ENCODE measurements at regions not wholly inside any gene's neighbourhood (a gene's known extent, or its start where the extent isn't known, plus 50 kb on each side); places are given as distances from the start of the nearest gene placed in this dataset.
"Not testable (repeated sequence)": the region's sequence is repeated elsewhere in the genome, so short reads cannot be mapped to it uniquely, and the experiment has no call there.

DNA sequence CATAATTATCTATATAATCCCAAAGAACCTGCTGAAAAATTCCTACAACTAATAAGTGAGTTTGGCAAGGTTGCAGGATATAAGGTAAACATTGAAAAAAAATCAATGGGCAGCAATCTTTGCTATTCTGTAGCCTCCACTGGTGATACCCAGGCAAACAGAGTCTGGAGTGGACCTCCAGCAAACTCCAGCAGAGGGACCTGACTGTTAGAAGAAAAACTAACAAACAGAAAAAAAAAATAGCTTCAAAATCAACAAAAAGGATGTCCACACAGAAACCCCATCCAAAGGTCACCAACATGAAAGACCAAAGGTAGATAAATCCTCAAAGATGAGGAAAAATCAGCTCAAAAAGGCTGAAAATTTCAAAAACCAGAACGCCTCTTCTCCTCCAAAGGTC lies 128.9 kb upstream of the PJA2 start:
- H3K27ac ChIP-seq (ENCODE audit: low read depth, low read length); H3K4me1 ChIP-seq (ENCODE audit: insufficient read depth, low read length); H4K20me1 ChIP-seq (ENCODE audit: insufficient read depth, low read length); H3K27me3 ChIP-seq (ENCODE audit: insufficient read depth, low read length); H3K4me2 ChIP-seq (ENCODE audit: insufficient read depth, low read length); DNase-seq (ENCODE audit: insufficient read length, low spot score, missing footprints); H3K9me3 ChIP-seq (ENCODE audit: low read depth, low read length); H3K36me3 ChIP-seq (ENCODE audit: insufficient read depth, low read length); H3K79me2 ChIP-seq (ENCODE audit: insufficient read depth, low read length); H3K4me3 ChIP-seq (ENCODE audit: insufficient read depth, low read length); H2AFZ ChIP-seq (ENCODE audit: low read length): not testable (repeated sequence)

- H3K27ac ChIP-seq (ENCODE audit: low read depth, low read length); H3K4me3 ChIP-seq (ENCODE audit: insufficient read depth, low read length); H4K20me1 ChIP-seq (ENCODE audit: insufficient read depth, low read length); H3K27me3 ChIP-seq (ENCODE audit: insufficient read depth, low read length); H3K79me2 ChIP-seq (ENCODE audit: insufficient read depth, low read length); DNase-seq (ENCODE audit: insufficient read length, low spot score, missing footprints); H2AFZ ChIP-seq (ENCODE audit: low read length); H3K4me2 ChIP-seq (ENCODE audit: insufficient read depth, low read length); H3K36me3 ChIP-seq (ENCODE audit: insufficient read depth, low read length); H3K9me3 ChIP-seq (ENCODE audit: low read depth, low read length): not testable (repeated sequence)
- peaks cover 16% of the 10 kb centered on the region for H3K4me1 ChIP-seq (ENCODE audit: insufficient read depth, low read length)
These were observed 125.3 kb upstream of the PJA2 start for GRCh38 chr5:109535090-109535489.

GRCh38 chr5:109533751-109534272 lies 124.0 kb upstream of the PJA2 start:
- H2AFZ ChIP-seq (ENCODE audit: low read length): no peak overlapping the region
- TF ChIP-seq, protein P1, sequence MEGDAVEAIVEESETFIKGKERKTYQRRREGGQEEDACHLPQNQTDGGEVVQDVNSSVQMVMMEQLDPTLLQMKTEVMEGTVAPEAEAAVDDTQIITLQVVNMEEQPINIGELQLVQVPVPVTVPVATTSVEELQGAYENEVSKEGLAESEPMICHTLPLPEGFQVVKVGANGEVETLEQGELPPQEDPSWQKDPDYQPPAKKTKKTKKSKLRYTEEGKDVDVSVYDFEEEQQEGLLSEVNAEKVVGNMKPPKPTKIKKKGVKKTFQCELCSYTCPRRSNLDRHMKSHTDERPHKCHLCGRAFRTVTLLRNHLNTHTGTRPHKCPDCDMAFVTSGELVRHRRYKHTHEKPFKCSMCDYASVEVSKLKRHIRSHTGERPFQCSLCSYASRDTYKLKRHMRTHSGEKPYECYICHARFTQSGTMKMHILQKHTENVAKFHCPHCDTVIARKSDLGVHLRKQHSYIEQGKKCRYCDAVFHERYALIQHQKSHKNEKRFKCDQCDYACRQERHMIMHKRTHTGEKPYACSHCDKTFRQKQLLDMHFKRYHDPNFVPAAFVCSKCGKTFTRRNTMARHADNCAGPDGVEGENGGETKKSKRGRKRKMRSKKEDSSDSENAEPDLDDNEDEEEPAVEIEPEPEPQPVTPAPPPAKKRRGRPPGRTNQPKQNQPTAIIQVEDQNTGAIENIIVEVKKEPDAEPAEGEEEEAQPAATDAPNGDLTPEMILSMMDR (IDR thresholded peaks at IDR 0.05; ENCODE audit: extremely low read depth, low read depth, low read length): no peak
- peak overlapping the region; percentile 49 for H3K4me2 ChIP-seq (ENCODE audit: insufficient read depth, low read length)
- H3K36me3 ChIP-seq (ENCODE audit: insufficient read depth, low read length): no peaks in the 10 kb centered on the region
- H4K20me1 ChIP-seq (ENCODE audit: insufficient read depth, low read length): no peaks in the 10 kb centered on the region
- H3K27me3 ChIP-seq (ENCODE audit: insufficient read depth, low read length): no peaks in the 10 kb centered on the region
- no peaks in the 10 kb centered on the region for H3K79me2 ChIP-seq (ENCODE audit: insufficient read depth, low read length)
- no peak overlapping the region for H3K4me3 ChIP-seq (ENCODE audit: insufficient read depth, low read length)
- DNase-seq (ENCODE audit: insufficient read length, low spot score, missing footprints): no peak
- H3K9me3 ChIP-seq (ENCODE audit: low read depth, low read length): no peaks in the 10 kb centered on the region
- peaks cover 16% of the 10 kb centered on the region for H3K4me1 ChIP-seq (ENCODE audit: insufficient read depth, low read length)
- no peak overlapping the region for H3K27ac ChIP-seq (ENCODE audit: low read depth, low read length)

DNA sequence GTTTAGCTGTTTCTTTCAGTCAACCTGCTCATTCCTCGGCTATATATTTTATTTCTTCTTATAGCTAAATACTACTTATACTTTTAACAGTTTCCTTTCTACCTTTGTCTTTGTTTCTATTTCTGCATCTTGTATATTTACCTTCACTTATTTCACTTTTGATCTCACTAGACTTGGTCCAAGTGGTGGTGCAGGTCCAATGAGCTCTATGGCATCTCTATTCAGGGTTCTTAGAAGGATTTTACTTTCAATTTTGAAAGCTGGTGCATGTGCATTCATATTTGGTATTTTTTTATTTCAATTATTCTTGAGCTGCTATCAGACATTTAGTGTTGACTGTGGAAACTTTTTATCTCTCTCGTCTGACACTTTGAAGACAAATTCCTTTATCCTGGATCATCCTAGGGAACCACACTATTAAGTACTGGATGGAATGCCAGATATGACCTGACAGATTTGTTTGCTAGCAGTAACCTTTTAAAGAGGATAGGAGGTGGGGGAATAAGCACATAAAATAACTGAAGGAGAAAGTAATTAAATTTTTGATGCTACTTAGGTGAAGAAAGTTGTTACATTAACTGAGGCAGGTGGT lies 123.1 kb upstream of the PJA2 start:
- TF ChIP-seq, protein P1 (IDR thresholded peaks at IDR 0.05; ENCODE audit: extremely low read depth, low read depth, low read length): no peak
- Histone ChIP-seq H3K27ac (ENCODE audit: low read depth, low read length) (no peak overlapping the region), H4K20me1 (ENCODE audit: insufficient read depth, low read length) (no peaks in the 10 kb centered on the region), H3K4me1 (ENCODE audit: insufficient read depth, low read length) (peaks cover 16% of the 10 kb centered on the region), H3K36me3 (ENCODE audit: insufficient read depth, low read length) (no peaks in the 10 kb centered on the region), H3K4me2 (ENCODE audit: insufficient read depth, low read length) (peak overlapping the region; percentile 49), H3K27me3 (ENCODE audit: insufficient read depth, low read length) (no peaks in the 10 kb centered on the region), H3K79me2 (ENCODE audit: insufficient read depth, low read length) (no peaks in the 10 kb centered on the region), H3K9me3 (ENCODE audit: low read depth, low read length) (no peaks in the 10 kb centered on the region), H3K4me3 (ENCODE audit: insufficient read depth, low read length) (no peak overlapping the region), H2AFZ (ENCODE audit: low read length) (no peak overlapping the region)
- no peak for DNase-seq (ENCODE audit: insufficient read length, low spot score, missing footprints)

DNA sequence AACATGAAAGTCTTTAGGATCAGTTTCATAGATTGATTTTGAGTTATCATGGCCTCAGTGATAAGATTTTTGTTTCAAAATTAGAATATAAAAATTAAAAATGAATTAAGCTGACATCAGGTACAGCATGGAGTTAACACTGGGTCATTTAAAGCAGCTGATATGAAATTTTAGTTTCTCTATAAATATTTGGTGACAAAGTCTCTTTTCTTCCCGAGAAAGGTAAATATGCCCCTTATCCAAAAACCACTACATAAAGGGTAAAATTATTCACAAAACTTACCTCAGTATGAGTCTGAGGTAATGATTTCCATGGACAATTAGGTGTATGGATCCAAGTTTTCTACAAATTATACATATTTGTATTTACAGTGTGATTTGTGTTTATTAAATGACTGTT lies 121.5 kb upstream of the PJA2 start:
- Histone ChIP-seq H3K4me2 (ENCODE audit: insufficient read depth, low read length) (no peak overlapping the region), H3K27me3 (ENCODE audit: insufficient read depth, low read length) (no peaks in the 10 kb centered on the region), H4K20me1 (ENCODE audit: insufficient read depth, low read length) (no peaks in the 10 kb centered on the region), H3K79me2 (ENCODE audit: insufficient read depth, low read length) (no peaks in the 10 kb centered on the region), H3K4me1 (ENCODE audit: insufficient read depth, low read length) (peaks cover 16% of the 10 kb centered on the region), H3K27ac (ENCODE audit: low read depth, low read length) (no peak overlapping the region), H3K36me3 (ENCODE audit: insufficient read depth, low read length) (no peaks in the 10 kb centered on the region), H2AFZ (ENCODE audit: low read length) (no peak overlapping the region), H3K4me3 (ENCODE audit: insufficient read depth, low read length) (no peak overlapping the region), H3K9me3 (ENCODE audit: low read depth, low read length) (no peaks in the 10 kb centered on the region)
- DNase-seq (ENCODE audit: insufficient read length, low spot score, missing footprints): no peak
- TF ChIP-seq, protein P1 (IDR thresholded peaks at IDR 0.05; ENCODE audit: extremely low read depth, low read depth, low read length): no peak

Measured in osteoblast (primary cell).